22Rv1 (cell line): ENCODE measurements at regions not wholly inside any gene's neighbourhood (a gene's known extent, or its start where the extent isn't known, plus 50 kb on each side); places are given as distances from the start of the nearest gene placed in this dataset.

ENCODE experiments used
- CTCF ChIP-seq: fragments of 450-650 bp; IDR thresholded peaks from 2 replicates; pipeline ENCODE4 v1.5.1; 2017; ENCODE audit warnings: mild to moderate bottlenecking
- ZFX ChIP-seq: fragments of 450-650 bp; IDR thresholded peaks from 2 replicates; pipeline ENCODE4 v1.6.1; 2017; ENCODE audit warnings: antibody characterized with exemption, borderline replicate concordance

DNA sequence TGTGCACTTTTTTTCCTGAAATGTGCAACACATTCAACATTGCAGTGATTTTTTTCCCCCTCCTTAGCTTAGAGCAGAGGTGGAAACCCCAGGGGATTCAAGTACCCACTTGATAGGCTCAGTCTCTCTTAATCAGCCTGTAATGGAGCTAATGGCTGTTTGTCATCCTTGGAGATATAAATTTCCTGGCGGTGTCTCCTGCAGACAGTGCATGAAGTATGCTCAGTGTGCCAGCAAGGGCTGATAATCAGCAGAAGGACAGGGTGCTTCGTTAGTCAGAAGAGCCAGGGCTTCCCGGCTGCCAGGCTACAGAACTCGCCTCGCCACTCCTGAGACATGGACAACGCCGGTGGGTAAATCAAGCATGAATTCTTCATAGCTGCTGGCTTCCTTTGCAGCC is 69.8 kb upstream of the PHACTR2 start:
- no peak for TF ChIP-seq CTCF
- TF ChIP-seq ZFX, result no peak
